Natural killer cell (primary cell): ENCODE measurements at regions not wholly inside any gene's neighbourhood (a gene's known extent, or its start where the extent isn't known, plus 50 kb on each side); places are given as distances from the start of the nearest gene placed in this dataset.

Experiments used
- ATAC-seq, 3 donors: fragments of 150-1000 bp in 2 of 3; fragments of 200-7000 bp in 1 of 3; cut with Tn5 transposase; 1 replicate in 1 of 3; 2 replicates in 2 of 3; pipeline ENCODE4 v1.10.0; 2021; ENCODE audit warnings: mild to moderate bottlenecking in 2 of 3, moderate library complexity in 2 of 3
- DNase-seq, 2 donors: peaks; one replicate each; pipeline versions ENCODE4 v3.0.0 to v3.0.0-alpha.2; 2013 to 2021; ENCODE audit warnings: mixed read lengths in 1 of 2
- H3K27ac ChIP-seq: one replicate; pipeline ENCODE4 v1.5.1; 2013; ENCODE audit warnings: mild to moderate bottlenecking, low read length
- H3K27me3 ChIP-seq: one replicate; pipeline ENCODE4 v1.6.1; 2013; ENCODE audit warnings: low read length; ENCODE audit not compliant: control insufficient read depth, insufficient read depth
- H3K36me3 ChIP-seq: one replicate; pipeline ENCODE4 v1.6.1; 2013; ENCODE audit warnings: low read length; ENCODE audit not compliant: control insufficient read depth, insufficient read depth
- H3K4me1 ChIP-seq: one replicate; pipeline ENCODE4 v1.6.1; 2013; ENCODE audit warnings: low read length; ENCODE audit not compliant: control insufficient read depth, insufficient read depth
- H3K4me3 ChIP-seq: one replicate; pipeline ENCODE4 v1.5.1; 2013; ENCODE audit warnings: low read length
- H3K9me3 ChIP-seq: one replicate; pipeline ENCODE4 v1.6.1; 2013; ENCODE audit warnings: low read length; ENCODE audit not compliant: control insufficient read depth, insufficient read depth
- H3K27ac Mint-ChIP-seq, 2 donors: one replicate each; pipeline ENCODE4 v1.8.0; 2022; ENCODE audit warnings: mild to moderate bottlenecking in 2 of 2, mixed read lengths in 2 of 2, moderate library complexity in 1 of 2
- H3K27me3 Mint-ChIP-seq, 2 donors: one replicate each; pipeline ENCODE4 v1.8.0; 2022; ENCODE audit warnings: low read depth in 2 of 2, mixed read lengths in 2 of 2
- H3K36me3 Mint-ChIP-seq: one replicate; pipeline ENCODE4 v1.8.0; 2022; ENCODE audit warnings: mixed read lengths
- H3K4me1 Mint-ChIP-seq, 2 donors: one replicate each; pipeline ENCODE4 v1.8.0; 2022; ENCODE audit warnings: mixed read lengths in 2 of 2
- H3K4me3 Mint-ChIP-seq: one replicate; pipeline ENCODE4 v1.8.0; 2022; ENCODE audit warnings: mild to moderate bottlenecking, moderate library complexity, mixed read lengths
- H3K9me3 Mint-ChIP-seq, 2 donors: one replicate each; pipeline ENCODE4 v1.8.0; 2022; ENCODE audit warnings: mixed read lengths in 2 of 2
- CTCF ChIP-seq: fragments of 200-600 bp; IDR thresholded peaks from one replicate; pipeline ENCODE4 v1.8.0; 2022; ENCODE audit warnings: antibody characterized with exemption
- WGBS: methylation state at CpG from one replicate; pipeline ENCODE4 v1.1.7; 2013; ENCODE audit warnings: missing lambda C conversion rate; ENCODE audit not compliant: insufficient coverage; 5-methylcytosine and 5-hydroxymethylcytosine counted together
- intact Hi-C: fragments of 100-400 bp; cut with micrococcal nuclease; formaldehyde crosslinking; loops from one replicate; pipeline ENCODE4 v1.14.2; 2022

- Mint-ChIP-seq H3K27me3 (peaks cover 15 to 22% of the 10 kb centered on the region in 2 donors), H3K9me3 (no peaks in the 10 kb centered on the region), H3K4me3 (no peak overlapping the region), H3K4me1 (peaks cover 0 to 7% of the 10 kb centered on the region in 2 donors), H3K27ac (no peak overlapping the region), H3K36me3 (no peaks in the 10 kb centered on the region)
- TF ChIP-seq CTCF = peak; percentile 91
- H3K27me3 ChIP-seq = peaks cover 9% of the 10 kb centered on the region
- H3K4me1 ChIP-seq = peaks cover 5% of the 10 kb centered on the region
- H3K4me3 ChIP-seq = no peak overlapping the region
- intact Hi-C loops = no loop called here
- 9% methylated on average over 27 of the region's 29 CpGs for WGBS
- peak; percentile 62 to 72 for DNase-seq
- peak; percentile 76 to 95 (median 83) for ATAC-seq
- H3K27ac ChIP-seq = no peak overlapping the region
- no peaks in the 10 kb centered on the region for H3K9me3 ChIP-seq
- no peaks in the 10 kb centered on the region for H3K36me3 ChIP-seq
Measured at GRCh38 chr2:6773007-6773693, 92.6 kb downstream of the CMPK2 start.

GRCh38 chr2:6773694-6774044, 92.0 kb downstream of the CMPK2 start:
- Histone ChIP-seq H3K27me3 (peaks cover 9% of the 10 kb centered on the region), H3K27ac (no peak overlapping the region), H3K9me3 (no peaks in the 10 kb centered on the region), H3K4me3 (no peak overlapping the region), H3K36me3 (no peaks in the 10 kb centered on the region), H3K4me1 (peaks cover 5% of the 10 kb centered on the region)
- peaks cover 15 to 22% of the 10 kb centered on the region in 2 donors for H3K27me3 Mint-ChIP-seq
- TF ChIP-seq CTCF = no peak
- no peaks in the 10 kb centered on the region for H3K36me3 Mint-ChIP-seq
- 69% methylated on average over 7 of the region's 7 CpGs for WGBS
- DNase-seq (no peak), ATAC-seq (no peak)
- no peak overlapping the region for H3K27ac Mint-ChIP-seq
- H3K4me3 Mint-ChIP-seq = no peak overlapping the region
- intact Hi-C loops = no loop called here
- no peaks in the 10 kb centered on the region for H3K9me3 Mint-ChIP-seq
- peaks cover 0 to 7% of the 10 kb centered on the region in 2 donors for H3K4me1 Mint-ChIP-seq

- peaks cover 3 to 10% of the 10 kb centered on the region in 2 donors for H3K4me1 Mint-ChIP-seq
- H3K36me3 Mint-ChIP-seq = no peaks in the 10 kb centered on the region
- Histone ChIP-seq H3K27ac (no peak overlapping the region), H3K4me3 (no peak overlapping the region), H3K36me3 (no peaks in the 10 kb centered on the region), H3K27me3 (peaks cover 9% of the 10 kb centered on the region), H3K9me3 (no peaks in the 10 kb centered on the region), H3K4me1 (peaks cover 12% of the 10 kb centered on the region)
- H3K27me3 Mint-ChIP-seq = peaks cover 15 to 22% of the 10 kb centered on the region in 2 donors
- intact Hi-C loops = no loop called here
- no peak for TF ChIP-seq CTCF
- H3K27ac Mint-ChIP-seq = no peak overlapping the region
- H3K9me3 Mint-ChIP-seq = no peaks in the 10 kb centered on the region
- 92% methylated on average over 2 of the region's 4 CpGs for WGBS
- no peak for ATAC-seq
- no peak overlapping the region for H3K4me3 Mint-ChIP-seq
- DNase-seq = no peak
Measured at GRCh38 chr2:6776125-6776524, 89.6 kb downstream of the CMPK2 start.

- peaks cover 15 to 22% of the 10 kb centered on the region in 2 donors for H3K27me3 Mint-ChIP-seq
- no peaks in the 10 kb centered on the region for H3K36me3 ChIP-seq
- H3K36me3 Mint-ChIP-seq = no peaks in the 10 kb centered on the region
- peaks cover 17% of the 10 kb centered on the region for H3K4me1 ChIP-seq
- TF ChIP-seq CTCF = no peak
- H3K27ac ChIP-seq = no peak overlapping the region
- WGBS = 92% methylated on average over 1 of the region's 4 CpGs
- H3K4me3 ChIP-seq = no peak overlapping the region
- H3K4me3 Mint-ChIP-seq = no peak overlapping the region
- H3K4me1 Mint-ChIP-seq = peaks cover 4 to 11% of the 10 kb centered on the region in 2 donors
- H3K9me3 ChIP-seq = no peaks in the 10 kb centered on the region
- no peak overlapping the region for H3K27ac Mint-ChIP-seq
- H3K9me3 Mint-ChIP-seq = no peaks in the 10 kb centered on the region
- H3K27me3 ChIP-seq = peaks cover 9% of the 10 kb centered on the region
- intact Hi-C loops = no loop called here
- ATAC-seq = no peak
- no peak for DNase-seq
Measured at GRCh38 chr2:6777626-6778025, 88.1 kb downstream of the CMPK2 start.
